ENCODE measurements at regions not wholly inside any gene's neighbourhood (a gene's known extent, or its start where the extent isn't known, plus 50 kb on each side); places are given as distances from the start of the nearest gene placed in this dataset.

DNA sequence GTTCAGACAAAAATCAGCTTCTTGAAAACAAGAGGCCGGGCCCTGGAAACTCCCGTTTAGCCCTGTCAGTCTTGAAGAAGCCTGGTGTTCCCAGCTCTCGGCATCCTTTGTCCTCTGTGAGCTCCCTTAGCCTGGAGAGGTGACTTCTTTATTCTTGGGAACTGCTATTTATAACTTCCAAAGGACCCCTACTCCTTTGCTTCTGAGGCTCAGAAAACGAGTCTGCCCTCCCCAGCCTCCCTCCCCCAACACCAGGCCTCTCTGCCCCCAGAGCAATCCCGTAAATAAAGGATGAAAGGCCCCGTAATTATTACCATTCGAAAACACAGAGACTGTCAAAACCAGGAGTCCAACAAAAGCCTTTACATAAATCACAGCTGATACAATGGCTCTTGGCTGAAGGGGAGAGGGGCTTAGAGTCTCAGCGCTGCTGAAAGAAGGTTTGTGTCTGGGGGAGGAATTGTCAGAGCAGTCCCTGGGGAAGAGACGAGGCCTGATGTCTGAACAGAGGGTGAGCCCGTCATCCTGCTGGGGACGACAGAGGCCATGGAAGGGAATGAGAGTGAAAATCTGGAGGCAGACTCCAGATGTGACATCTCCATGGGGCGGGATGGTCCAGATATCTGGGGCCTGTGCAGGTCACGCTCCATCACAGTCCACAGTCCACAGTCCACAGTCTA lies 283.0 kb downstream of the MYCN start (continued):
- TF ChIP-seq, protein P1, sequence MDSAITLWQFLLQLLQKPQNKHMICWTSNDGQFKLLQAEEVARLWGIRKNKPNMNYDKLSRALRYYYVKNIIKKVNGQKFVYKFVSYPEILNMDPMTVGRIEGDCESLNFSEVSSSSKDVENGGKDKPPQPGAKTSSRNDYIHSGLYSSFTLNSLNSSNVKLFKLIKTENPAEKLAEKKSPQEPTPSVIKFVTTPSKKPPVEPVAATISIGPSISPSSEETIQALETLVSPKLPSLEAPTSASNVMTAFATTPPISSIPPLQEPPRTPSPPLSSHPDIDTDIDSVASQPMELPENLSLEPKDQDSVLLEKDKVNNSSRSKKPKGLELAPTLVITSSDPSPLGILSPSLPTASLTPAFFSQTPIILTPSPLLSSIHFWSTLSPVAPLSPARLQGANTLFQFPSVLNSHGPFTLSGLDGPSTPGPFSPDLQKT (IDR thresholded peaks at IDR 0.05; ENCODE audit: borderline replicate concordance, low read depth, low read length) = no peak

DNA sequence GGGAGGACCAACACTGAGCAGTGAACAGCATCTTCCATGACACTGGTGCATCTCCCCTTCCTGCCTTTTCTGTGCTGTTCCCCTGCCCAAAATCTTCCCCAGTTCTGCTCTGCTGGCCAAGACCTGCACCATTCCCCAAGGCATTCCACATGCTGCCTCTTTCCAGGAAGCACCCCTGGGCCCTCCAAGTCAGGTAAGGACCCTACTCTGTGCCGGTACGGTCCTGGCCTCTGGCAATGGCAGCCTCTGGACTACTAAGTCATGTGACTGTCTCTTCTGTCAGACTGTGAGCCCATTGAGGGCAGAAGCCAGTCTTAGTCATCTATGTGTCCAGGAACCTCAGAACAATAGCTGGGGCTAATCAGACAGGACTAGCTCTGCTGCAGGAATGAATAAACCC lies 282.0 kb downstream of the MYCN start:
- Histone ChIP-seq H3K36me3 (ENCODE audit: control insufficient read depth in 2 of 2, insufficient read depth in 1 of 2, low read length in 2 of 2) (no peaks in the 10 kb centered on the region), H3K4me1 (ENCODE audit: control insufficient read depth, insufficient read depth, low read length) (no peaks in the 10 kb centered on the region), H3K27ac (ENCODE audit: extremely low read depth, low read depth, low read length) (no peak overlapping the region), H3K4me3 (ENCODE audit: low read depth, low read length) (no peak overlapping the region), H3K9me3 (ENCODE audit: control insufficient read depth, insufficient read depth, low read depth, low read length) (no peaks in the 10 kb centered on the region)
- POLR2A ChIA-PET = no interaction called here
- CTCF ChIA-PET = no interaction called here
- TF ChIP-seq, protein P1 (IDR thresholded peaks at IDR 0.05; ENCODE audit: borderline replicate concordance, low read depth, low read length) = no peak
- TF ChIP-seq, protein P2, sequence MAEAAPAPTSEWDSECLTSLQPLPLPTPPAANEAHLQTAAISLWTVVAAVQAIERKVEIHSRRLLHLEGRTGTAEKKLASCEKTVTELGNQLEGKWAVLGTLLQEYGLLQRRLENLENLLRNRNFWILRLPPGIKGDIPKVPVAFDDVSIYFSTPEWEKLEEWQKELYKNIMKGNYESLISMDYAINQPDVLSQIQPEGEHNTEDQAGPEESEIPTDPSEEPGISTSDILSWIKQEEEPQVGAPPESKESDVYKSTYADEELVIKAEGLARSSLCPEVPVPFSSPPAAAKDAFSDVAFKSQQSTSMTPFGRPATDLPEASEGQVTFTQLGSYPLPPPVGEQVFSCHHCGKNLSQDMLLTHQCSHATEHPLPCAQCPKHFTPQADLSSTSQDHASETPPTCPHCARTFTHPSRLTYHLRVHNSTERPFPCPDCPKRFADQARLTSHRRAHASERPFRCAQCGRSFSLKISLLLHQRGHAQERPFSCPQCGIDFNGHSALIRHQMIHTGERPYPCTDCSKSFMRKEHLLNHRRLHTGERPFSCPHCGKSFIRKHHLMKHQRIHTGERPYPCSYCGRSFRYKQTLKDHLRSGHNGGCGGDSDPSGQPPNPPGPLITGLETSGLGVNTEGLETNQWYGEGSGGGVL (tag by site-specific recombination; IDR thresholded peaks at IDR 0.05) = no peak
- TF ChIP-seq ZNF776 (tag by site-specific recombination; IDR thresholded peaks at IDR 0.05; ENCODE audit: borderline replicate concordance) = no peak
- TF ChIP-seq, protein P3, sequence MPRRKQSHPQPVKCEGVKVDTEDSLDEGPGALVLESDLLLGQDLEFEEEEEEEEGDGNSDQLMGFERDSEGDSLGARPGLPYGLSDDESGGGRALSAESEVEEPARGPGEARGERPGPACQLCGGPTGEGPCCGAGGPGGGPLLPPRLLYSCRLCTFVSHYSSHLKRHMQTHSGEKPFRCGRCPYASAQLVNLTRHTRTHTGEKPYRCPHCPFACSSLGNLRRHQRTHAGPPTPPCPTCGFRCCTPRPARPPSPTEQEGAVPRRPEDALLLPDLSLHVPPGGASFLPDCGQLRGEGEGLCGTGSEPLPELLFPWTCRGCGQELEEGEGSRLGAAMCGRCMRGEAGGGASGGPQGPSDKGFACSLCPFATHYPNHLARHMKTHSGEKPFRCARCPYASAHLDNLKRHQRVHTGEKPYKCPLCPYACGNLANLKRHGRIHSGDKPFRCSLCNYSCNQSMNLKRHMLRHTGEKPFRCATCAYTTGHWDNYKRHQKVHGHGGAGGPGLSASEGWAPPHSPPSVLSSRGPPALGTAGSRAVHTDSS (tag by site-specific recombination; IDR thresholded peaks at IDR 0.05) = no peak
- no peak for TF ChIP-seq ZNF596 (tag by site-specific recombination; IDR thresholded peaks at IDR 0.05)
- TF ChIP-seq, protein P4, sequence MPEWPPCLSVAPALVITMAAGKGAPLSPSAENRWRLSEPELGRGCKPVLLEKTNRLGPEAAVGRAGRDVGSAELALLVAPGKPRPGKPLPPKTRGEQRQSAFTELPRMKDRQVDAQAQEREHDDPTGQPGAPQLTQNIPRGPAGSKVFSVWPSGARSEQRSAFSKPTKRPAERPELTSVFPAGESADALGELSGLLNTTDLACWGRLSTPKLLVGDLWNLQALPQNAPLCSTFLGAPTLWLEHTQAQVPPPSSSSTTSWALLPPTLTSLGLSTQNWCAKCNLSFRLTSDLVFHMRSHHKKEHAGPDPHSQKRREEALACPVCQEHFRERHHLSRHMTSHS (tag by site-specific recombination; IDR thresholded peaks at IDR 0.05) = no peak
- TF ChIP-seq, protein P5, sequence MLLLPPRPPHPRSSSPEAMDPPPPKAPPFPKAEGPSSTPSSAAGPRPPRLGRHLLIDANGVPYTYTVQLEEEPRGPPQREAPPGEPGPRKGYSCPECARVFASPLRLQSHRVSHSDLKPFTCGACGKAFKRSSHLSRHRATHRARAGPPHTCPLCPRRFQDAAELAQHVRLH (tag by site-specific recombination; IDR thresholded peaks at IDR 0.05) = no peak
- no peak for TF ChIP-seq ZNF514 (tag by site-specific recombination; IDR thresholded peaks at IDR 0.05)
- TF ChIP-seq KLF8 (tag by site-specific recombination; IDR thresholded peaks at IDR 0.05) = no peak
- TF ChIP-seq ZNF174 (tag by site-specific recombination; IDR thresholded peaks at IDR 0.05) = no peak
- no peak for TF ChIP-seq ZBTB17 (tag by site-specific recombination; IDR thresholded peaks at IDR 0.05)
- no peak for TF ChIP-seq BCL11B (tag by site-specific recombination; IDR thresholded peaks at IDR 0.05; ENCODE audit: low read depth)
- no peak for TF ChIP-seq ZNF157 (tag by site-specific recombination; IDR thresholded peaks at IDR 0.05)
- no peak for TF ChIP-seq ZNF112 (tag by site-specific recombination; IDR thresholded peaks at IDR 0.05)
- TF ChIP-seq ZNF169 (tag by site-specific recombination; IDR thresholded peaks at IDR 0.05) = no peak
- no peak for TF ChIP-seq MYNN (tag by site-specific recombination; IDR thresholded peaks at IDR 0.05; ENCODE audit: borderline replicate concordance)
- no peak for TF ChIP-seq ZNF175 (tag by site-specific recombination; IDR thresholded peaks at IDR 0.05)
